Stimulated activated CD4-positive, alpha-beta T cell treated with anti-CD3 and anti-CD28 coated beads, TNF-alpha, amount 100 ng/mL, for 24 hours (primary cell): ENCODE measurements at regions not wholly inside any gene's neighbourhood (a gene's known extent, or its start where the extent isn't known, plus 50 kb on each side); places are given as distances from the start of the nearest gene placed in this dataset.
"Not testable (repeated sequence)": the region's sequence is repeated elsewhere in the genome, so short reads cannot be mapped to it uniquely, and the experiment has no call there.

Source experiments
- DNase-seq, 3 experiments: peaks; one replicate each; pipeline ENCODE4 v3.0.0-alpha.2; 2020; ENCODE audit warnings: low read depth in 3 of 3

DNA sequence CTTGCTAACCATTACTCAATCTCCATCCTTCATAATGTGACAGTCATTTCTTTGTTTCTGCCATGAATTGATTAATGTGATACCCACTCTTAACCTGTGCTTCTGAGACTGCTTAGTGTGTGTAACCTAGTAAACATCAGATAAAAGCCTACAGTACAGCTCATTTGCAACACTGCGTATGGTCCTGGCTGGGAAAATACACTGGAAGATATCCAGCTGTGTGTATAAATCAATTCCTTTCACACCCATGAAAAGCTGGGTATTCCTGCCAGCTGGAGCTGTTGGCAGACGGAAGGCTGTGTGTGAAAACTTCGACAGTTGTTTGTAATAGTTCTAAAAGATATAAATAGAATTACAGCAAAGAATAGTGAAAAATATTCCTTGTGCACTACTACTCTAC is 509.2 kb downstream of the FRK start:
- DNase-seq: no peak

- no peak for DNase-seq
These were observed 515.1 kb downstream of the FRK start for GRCh38 chr6:115545672-115545986.

- no peak for DNase-seq
These were observed 515.7 kb downstream of the FRK start for GRCh38 chr6:115544765-115545671.

DNA sequence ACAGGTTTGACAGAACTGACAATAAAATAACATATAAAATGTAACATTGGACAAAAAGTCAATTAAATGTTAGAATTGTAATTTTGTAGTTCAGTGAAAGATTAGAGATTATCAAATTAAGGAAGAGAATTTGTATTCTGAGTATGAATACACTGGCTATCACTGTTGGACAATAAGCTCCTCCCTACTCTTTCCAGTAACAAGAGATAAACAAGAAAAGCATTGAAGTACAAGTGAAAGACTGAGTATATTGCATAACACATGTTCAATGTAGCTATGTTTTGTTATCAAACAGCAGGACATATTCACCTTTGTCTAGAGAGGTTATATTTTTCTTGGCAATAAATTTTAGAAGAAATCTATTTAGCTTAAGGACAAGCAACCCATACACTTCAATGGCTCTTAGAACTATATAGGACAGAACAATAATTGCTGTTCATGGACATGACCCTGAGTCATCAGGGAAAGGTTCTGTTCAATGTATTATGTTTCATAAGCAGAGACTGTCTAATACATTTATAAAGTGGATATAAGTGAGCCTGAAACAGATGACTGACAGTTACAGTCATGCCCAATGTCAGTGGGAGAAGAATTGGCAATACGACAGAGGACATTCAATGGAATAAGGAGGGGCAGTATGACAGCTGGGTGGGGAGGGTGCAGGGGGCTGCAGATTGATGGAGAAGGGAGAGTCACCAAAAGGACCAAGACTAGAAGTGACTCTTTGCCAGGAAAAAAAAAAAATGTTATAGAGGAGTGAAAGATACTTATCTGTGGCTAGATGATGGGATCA is 520.4 kb downstream of the FRK start:
- DNase-seq: no peak

- no peak for DNase-seq
These were observed 521.2 kb downstream of the FRK start for GRCh38 chr6:115539531-115539930.

DNA sequence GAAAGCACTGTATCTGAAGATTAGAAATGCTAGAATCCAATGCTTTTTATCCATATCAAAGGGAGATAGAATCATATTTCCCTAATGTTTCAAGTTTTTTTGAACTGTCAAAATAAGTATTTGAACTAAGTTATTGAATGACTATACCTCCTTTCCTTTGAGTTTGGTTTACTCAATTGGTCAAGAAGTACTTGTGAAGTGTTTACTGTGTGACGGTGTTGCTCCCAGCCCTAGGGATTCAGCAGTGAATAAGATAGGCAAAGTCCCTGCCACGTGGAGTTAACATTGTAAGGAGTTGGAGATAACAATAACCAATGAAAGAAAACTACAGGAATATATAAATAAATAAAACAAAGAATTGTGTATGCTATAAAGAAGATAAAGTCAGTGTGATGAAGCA is 535.9 kb downstream of the FRK start:
- DNase-seq: no peak

GRCh38 chr6:115521747-115522146 is 538.9 kb downstream of the FRK start:
- DNase-seq: not testable (repeated sequence)

DNA sequence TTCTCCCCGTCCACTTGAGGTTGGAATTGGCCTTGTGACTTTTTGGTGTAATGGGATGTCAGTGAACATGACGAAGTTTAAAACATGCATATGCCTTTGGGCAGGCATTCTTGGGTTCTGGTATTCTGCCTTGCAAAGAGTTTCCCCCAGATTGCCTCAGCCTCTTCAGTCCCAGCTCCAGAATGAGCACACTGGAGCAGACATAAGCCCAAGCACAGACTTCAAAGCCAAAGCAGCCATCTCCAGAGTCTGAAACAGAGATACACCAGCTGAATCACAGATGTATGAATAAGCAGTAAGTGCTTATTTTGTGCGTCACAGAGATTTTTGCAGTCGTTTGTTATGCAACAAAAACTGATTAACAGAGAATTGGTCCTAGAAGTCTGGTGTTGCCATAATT is 546.0 kb downstream of the FRK start:
- DNase-seq: no peak

GRCh38 chr6:115512923-115513322 is 547.8 kb downstream of the FRK start:
- DNase-seq: no peak

GRCh38 chr6:115511771-115512170 is 548.9 kb downstream of the FRK start:
- no peak for DNase-seq

DNA sequence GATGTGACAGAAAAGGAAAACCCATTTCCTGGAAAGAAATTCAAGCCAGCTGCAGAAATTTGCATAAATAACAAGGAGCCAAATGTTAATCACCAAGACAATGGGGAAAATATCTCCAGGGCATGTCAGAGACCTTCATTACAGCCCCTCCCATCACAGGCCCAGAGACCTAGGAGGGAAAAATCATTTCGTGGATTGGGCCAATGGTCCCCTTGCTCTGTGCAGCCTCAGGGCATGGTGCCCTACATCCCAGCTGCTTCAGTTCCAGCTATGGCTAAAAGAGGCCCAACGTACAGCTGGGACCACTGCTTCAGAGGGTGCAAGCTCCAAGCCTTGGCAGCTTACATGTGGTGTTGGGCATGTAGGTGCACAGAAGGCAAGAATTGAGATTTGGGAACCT is 558.3 kb downstream of the FRK start:
- not testable (repeated sequence) for DNase-seq

DNA sequence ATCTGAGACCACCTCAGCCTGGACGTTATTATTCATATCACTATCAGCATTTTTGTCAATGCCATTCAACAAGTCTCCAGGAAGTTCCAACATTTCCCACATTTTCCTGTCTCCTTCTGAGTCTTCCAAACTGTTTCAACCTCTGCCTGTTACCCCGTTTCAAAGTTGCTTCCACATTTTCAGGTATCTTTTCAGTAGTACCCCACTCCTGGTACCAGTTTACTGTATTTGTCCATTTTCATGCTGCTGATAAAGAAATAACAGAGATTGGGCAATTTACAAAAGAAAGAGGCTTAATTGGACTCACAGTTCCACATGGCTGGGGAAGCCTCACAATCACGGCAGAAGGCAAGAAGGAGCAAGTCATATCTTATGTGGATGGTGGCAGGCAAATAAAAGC is 565.5 kb downstream of the FRK start:
- no peak for DNase-seq

DNA sequence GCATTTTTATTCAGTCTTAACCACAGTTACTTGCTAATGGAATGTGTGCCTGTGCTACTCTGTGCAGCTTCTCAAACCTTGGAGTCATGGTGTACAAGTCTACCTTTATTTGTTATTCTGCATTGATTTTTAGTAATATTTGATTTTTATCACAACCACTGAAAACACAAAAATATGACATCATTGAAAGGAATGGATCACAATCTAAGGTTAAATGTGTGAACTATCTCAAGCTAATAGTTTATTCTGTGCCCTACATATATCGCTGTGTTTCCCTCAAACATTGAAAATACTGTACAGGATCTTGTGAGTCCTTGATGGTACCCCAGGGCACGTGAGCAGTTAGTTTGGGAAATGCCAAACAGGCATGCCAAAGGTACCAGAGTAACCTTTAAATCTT is 573.4 kb downstream of the FRK start:
- DNase-seq: no peak

- no peak for DNase-seq
These were observed 575.3 kb downstream of the FRK start for GRCh38 chr6:115485400-115485799.

DNA sequence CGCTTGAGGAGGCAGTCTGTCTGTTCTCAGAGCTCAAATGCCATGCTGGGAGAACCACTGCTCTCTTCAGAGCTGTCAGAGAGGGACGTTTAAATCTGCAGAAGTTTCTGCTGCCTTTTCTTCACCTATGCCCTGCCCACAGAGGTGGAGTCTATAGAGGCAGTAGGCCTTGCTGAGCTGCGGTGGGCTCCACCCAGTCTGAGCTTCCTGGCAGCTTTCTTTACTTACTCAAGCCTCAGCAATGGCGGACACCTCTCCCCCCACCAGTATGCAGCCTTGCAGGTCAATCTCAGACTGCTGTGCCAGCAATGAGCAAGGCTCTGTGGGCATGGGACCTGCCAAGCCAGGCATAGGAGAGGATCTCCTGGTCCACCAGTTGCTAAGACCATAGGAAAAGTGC is 580.1 kb downstream of the FRK start:
- not testable (repeated sequence) for DNase-seq

GRCh38 chr6:115474443-115475041 is 586.1 kb downstream of the FRK start:
- DNase-seq: no peak

- DNase-seq: no peak
These were observed 592.3 kb downstream of the FRK start for GRCh38 chr6:115468272-115469005.

DNA sequence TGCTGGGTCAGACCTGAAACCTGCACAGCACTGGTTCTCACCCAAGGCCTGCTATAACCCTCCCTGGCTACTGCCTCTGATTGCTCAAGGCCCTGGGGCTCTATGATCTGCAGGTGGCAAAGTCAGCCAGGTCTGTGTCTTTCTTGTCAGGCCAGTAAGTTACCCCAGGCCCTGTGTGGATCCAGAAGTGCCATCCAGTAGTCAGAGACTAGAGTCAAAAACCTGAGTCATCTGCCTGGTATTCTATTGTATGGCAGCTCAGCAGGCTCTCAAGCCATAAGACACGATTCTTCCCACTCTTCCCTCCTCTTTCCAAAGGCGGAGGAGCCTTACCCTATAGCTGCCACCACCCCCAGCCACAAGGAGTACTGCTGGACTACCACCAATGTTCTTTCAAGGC is 593.0 kb downstream of the FRK start:
- DNase-seq: no peak

- no peak for DNase-seq
These were observed 599.8 kb downstream of the FRK start for GRCh38 chr6:115460913-115461312.

DNA sequence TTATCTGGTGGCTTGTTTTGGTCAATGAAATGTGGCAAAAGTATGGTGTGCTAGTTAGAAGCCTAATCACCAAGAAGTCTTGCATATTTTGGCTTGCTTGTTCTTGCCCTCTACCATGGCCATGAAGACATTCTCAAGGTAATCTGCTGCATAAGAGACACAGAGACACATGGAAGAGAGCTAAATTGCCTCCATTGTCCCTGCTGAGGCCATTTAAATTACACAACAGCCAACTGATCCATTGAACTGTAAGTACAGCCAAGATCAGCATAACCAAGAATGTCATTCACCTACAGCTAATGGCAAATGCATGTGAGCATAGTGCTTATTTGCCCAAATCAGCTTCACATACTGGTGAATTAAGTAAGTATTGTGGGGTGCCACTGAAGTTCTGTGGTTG is 603.8 kb downstream of the FRK start:
- DNase-seq: no peak

DNA sequence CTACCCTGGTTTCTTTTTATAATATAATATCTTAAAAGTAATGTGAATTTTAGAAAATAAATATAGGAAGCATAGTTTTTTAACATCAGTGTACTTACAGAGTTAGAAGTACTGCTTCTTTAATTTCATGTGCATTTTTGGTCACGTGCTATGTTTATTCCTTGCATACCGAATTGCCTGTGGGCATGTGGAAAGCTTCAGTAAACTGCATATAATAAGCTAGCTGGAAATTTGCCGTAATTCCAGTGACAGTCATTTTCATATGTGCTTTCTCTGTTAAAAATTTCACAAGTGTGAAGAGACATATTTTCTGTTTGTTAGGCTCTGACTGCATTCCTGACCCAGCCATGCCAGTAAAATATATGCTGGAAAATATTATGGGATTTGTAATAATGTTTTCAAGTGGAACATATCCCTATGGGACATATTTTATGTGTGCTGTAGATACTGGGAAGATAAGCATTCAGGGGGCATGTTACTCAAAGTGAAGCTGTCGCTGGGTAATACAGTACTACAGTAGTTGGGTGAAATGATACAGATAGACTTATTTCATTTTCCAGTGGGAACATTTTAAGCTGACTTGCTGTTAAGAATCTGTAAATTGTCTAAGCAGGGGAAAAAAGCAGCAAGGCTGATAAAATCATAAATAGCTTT is 616.7 kb downstream of the FRK start:
- no peak for DNase-seq

- no peak for DNase-seq
These were observed 618.4 kb downstream of the FRK start for GRCh38 chr6:115442323-115442722.
